CD4-positive, alpha-beta T cell (primary cell): ENCODE measurements at regions not wholly inside any gene's neighbourhood (a gene's known extent, or its start where the extent isn't known, plus 50 kb on each side); places are given as distances from the start of the nearest gene placed in this dataset.

Source experiments
- ATAC-seq: fragments of 200-7000 bp; cut with Tn5 transposase; one replicate; pipeline ENCODE4 v1.10.0; 2022; ENCODE audit warnings: mild to moderate bottlenecking; ENCODE audit not compliant: poor library complexity
- CTCF ChIA-PET: fragments of 350-600 bp; sonication (Branson Sonifier 250); formaldehyde crosslinking; loops from one replicate; lab custom pipeline; 2021; ENCODE audit warnings: antibody characterized with exemption, inconsistent platforms; lab: Charles Lee
- POLR2A ChIA-PET: fragments of 350-600 bp; sonication (Branson Sonifier 250); formaldehyde crosslinking; loops from one replicate; lab custom pipeline; 2021; ENCODE audit warnings: antibody characterized with exemption, inconsistent platforms; lab: Charles Lee
- DNase-seq, 14 experiments: peaks; one replicate each; pipeline ENCODE4 v3.0.0-alpha.2; 2013 to 2020; ENCODE audit warnings: mixed read lengths in 2 of 14
- H3K27ac ChIP-seq, 2 donors: one replicate each; pipeline versions ENCODE4 v1.5.1 to v1.7.0; 2013; ENCODE audit warnings: low read length in 2 of 2, low read depth in 1 of 2, mild to moderate bottlenecking in 1 of 2
- H3K27me3 ChIP-seq, 2 experiments: 1 replicate in 1 of 2; 2 replicates in 1 of 2; pipeline versions ENCODE4 v1.6.1 to v1.7.0; 2013; ENCODE audit warnings: low read length in 2 of 2, control low read depth in 1 of 2, mild to moderate bottlenecking in 1 of 2, moderate library complexity in 1 of 2; ENCODE audit not compliant: insufficient read depth in 2 of 2, control insufficient read depth in 1 of 2
- H3K36me3 ChIP-seq: one replicate; pipeline ENCODE4 v1.6.1; 2013; ENCODE audit warnings: low read length, control low read depth; ENCODE audit not compliant: insufficient read depth
- H3K4me1 ChIP-seq: one replicate; pipeline ENCODE4 v1.6.1; 2013; ENCODE audit warnings: low read length, control low read depth; ENCODE audit not compliant: insufficient read depth
- H3K4me3 ChIP-seq: one replicate; pipeline ENCODE4 v1.5.1; 2013; ENCODE audit warnings: mild to moderate bottlenecking, low read length, moderate library complexity
- H3K9me3 ChIP-seq, 2 experiments: 1 replicate in 1 of 2; 2 replicates in 1 of 2; pipeline versions ENCODE4 v1.6.1 to v1.7.0; 2013; ENCODE audit warnings: low read length in 2 of 2, mild to moderate bottlenecking in 2 of 2, control low read depth in 1 of 2, moderate library complexity in 1 of 2; ENCODE audit not compliant: control insufficient read depth in 1 of 2, insufficient read depth in 1 of 2
- H3K27ac Mint-ChIP-seq: one replicate; pipeline ENCODE4 v1.8.0; 2020; ENCODE audit warnings: mixed read lengths
- H3K27me3 Mint-ChIP-seq: one replicate; pipeline ENCODE4 v1.8.0; 2021; ENCODE audit warnings: mixed read lengths
- H3K36me3 Mint-ChIP-seq: one replicate; pipeline ENCODE4 v1.8.0; 2021; ENCODE audit warnings: low read depth, mixed read lengths
- H3K4me1 Mint-ChIP-seq: one replicate; pipeline ENCODE4 v1.8.0; 2021; ENCODE audit warnings: low read depth, mixed read lengths
- H3K4me3 Mint-ChIP-seq: one replicate; pipeline ENCODE4 v1.8.0; 2020; ENCODE audit warnings: mild to moderate bottlenecking, mixed read lengths
- H3K9me3 Mint-ChIP-seq: one replicate; pipeline ENCODE4 v1.8.0; 2020; ENCODE audit warnings: mixed read lengths
- CTCF ChIP-seq: fragments of 200-600 bp; IDR thresholded peaks from one replicate; pipeline ENCODE4 v1.8.0; 2022; ENCODE audit warnings: antibody characterized with exemption, mild to moderate bottlenecking
- intact Hi-C, 2 experiments: fragments of 100-400 bp; cut with DNase I in 1 of 2; cut with micrococcal nuclease in 1 of 2; formaldehyde crosslinking; loops; one replicate each; pipeline versions ENCODE4 v1.15.1 to v1.9.0; 2023 to 2025; cut with DNase I, micrococcal nuclease

GRCh38 chr11:71309181-71309580, 56.8 kb upstream of the SHANK2 start:
- Mint-ChIP-seq H3K36me3 (no peaks in the 10 kb centered on the region), H3K9me3 (no peaks in the 10 kb centered on the region), H3K4me3 (no peak overlapping the region), H3K4me1 (no peaks in the 10 kb centered on the region), H3K27me3 (no peaks in the 10 kb centered on the region), H3K27ac (no peak overlapping the region)
- Histone ChIP-seq H3K27me3 (peaks cover 0 to 4% of the 10 kb centered on the region in 2 experiments), H3K36me3 (no peaks in the 10 kb centered on the region), H3K9me3 (peaks cover 0 to 12% of the 10 kb centered on the region in 2 experiments), H3K27ac (no peak overlapping the region), H3K4me1 (no peaks in the 10 kb centered on the region), H3K4me3 (no peak overlapping the region)
- ChIA-PET CTCF (no interaction called here), POLR2A (no interaction called here)
- DNase-seq (no peak), ATAC-seq (no peak)
- intact Hi-C loops: no loop called here
- no peak for TF ChIP-seq CTCF

GRCh38 chr11:71307811-71308645, 55.7 kb upstream of the SHANK2 start:
- Histone ChIP-seq H3K9me3 (peaks cover 0 to 12% of the 10 kb centered on the region in 2 experiments), H3K27me3 (peaks cover 0 to under 1% of the 10 kb centered on the region in 2 experiments), H3K36me3 (no peaks in the 10 kb centered on the region), H3K27ac (no peak overlapping the region), H3K4me3 (no peak overlapping the region), H3K4me1 (no peaks in the 10 kb centered on the region)
- Mint-ChIP-seq H3K27ac (no peak overlapping the region), H3K4me3 (no peak overlapping the region), H3K9me3 (no peaks in the 10 kb centered on the region), H3K27me3 (no peaks in the 10 kb centered on the region), H3K4me1 (no peaks in the 10 kb centered on the region), H3K36me3 (no peaks in the 10 kb centered on the region)
- CTCF ChIA-PET: no interaction called here
- ATAC-seq: no peak
- POLR2A ChIA-PET: no interaction called here
- no peak for TF ChIP-seq CTCF
- DNase-seq: no peak
- intact Hi-C loops: no loop called here

- no peak overlapping the region for H3K4me3 ChIP-seq
- no peak for TF ChIP-seq CTCF
- peaks cover 3 to 7% of the 10 kb centered on the region in 2 experiments for H3K27me3 ChIP-seq
- Mint-ChIP-seq H3K27me3 (peaks cover 6% of the 10 kb centered on the region), H3K9me3 (no peaks in the 10 kb centered on the region), H3K4me3 (no peak overlapping the region), H3K4me1 (no peaks in the 10 kb centered on the region), H3K36me3 (no peaks in the 10 kb centered on the region), H3K27ac (no peak overlapping the region)
- ATAC-seq (no peak), DNase-seq (no peak)
- ChIA-PET CTCF (no interaction called here), POLR2A (no interaction called here)
- no peaks in the 10 kb centered on the region for H3K4me1 ChIP-seq
- no peak overlapping the region for H3K27ac ChIP-seq
- intact Hi-C loops: no loop called here
- H3K9me3 ChIP-seq: peaks cover 0 to 2% of the 10 kb centered on the region in 2 experiments
- H3K36me3 ChIP-seq: no peaks in the 10 kb centered on the region
Observed at GRCh38 chr11:71305451-71306125, 53.2 kb upstream of the SHANK2 start.
